Panc1 (cell line): ENCODE measurements at regions not wholly inside any gene's neighbourhood (a gene's known extent, or its start where the extent isn't known, plus 50 kb on each side); places are given as distances from the start of the nearest gene placed in this dataset.

Source experiments
- ATAC-seq: fragments of 200-7000 bp; cut with Tn5 transposase; 2 replicates; pipeline ENCODE4 v1.9.1; 2020; ENCODE audit warnings: mild to moderate bottlenecking, moderate library complexity
- BruUV-seq: library from RNA; stranded (reverse); fragments of 400-500 nt; replicated peaks from 2 replicates; lab custom pipeline; 2021; lab: Mats Ljungman, UMichigan
- CTCF ChIA-PET: fragments of 300-600 bp; sonication (Branson Sonifier 250); formaldehyde crosslinking; loops from one replicate; lab custom pipeline; 2022; ENCODE audit warnings: antibody characterized with exemption; lab: Charles Lee
- POLR2A ChIA-PET: fragments of 300-600 bp; sonication (Branson Sonifier 250); formaldehyde crosslinking; loops from one replicate; lab custom pipeline; 2022; ENCODE audit warnings: antibody characterized with exemption; lab: Charles Lee
- DNase-seq: peaks from one replicate; pipeline ENCODE4 v3.0.0-alpha.2; 2010; ENCODE audit warnings: low read depth, low spot score
- H3K27ac ChIP-seq: 2 replicates; pipeline ENCODE4 v1.5.1; 2011; ENCODE audit warnings: mild to moderate bottlenecking, low read length, inconsistent platforms
- H3K27me3 ChIP-seq: fragments of 200-500 bp; sonication (Bioruptor generic); 2 replicates; pipeline ENCODE4 v1.6.0; 2014; ENCODE audit warnings: low read length, inconsistent platforms; ENCODE audit not compliant: control insufficient read depth, insufficient read depth
- H3K36me3 ChIP-seq: fragments of 200-500 bp; sonication (Bioruptor generic); 2 replicates; pipeline ENCODE4 v1.5.1; 2014; ENCODE audit warnings: inconsistent platforms, mild to moderate bottlenecking, low read length, moderate library complexity; ENCODE audit not compliant: control insufficient read depth, insufficient read depth
- H3K4me1 ChIP-seq: 2 replicates; pipeline ENCODE4 v1.5.1; 2011; ENCODE audit warnings: inconsistent platforms, mild to moderate bottlenecking, low read length, moderate library complexity; ENCODE audit not compliant: control insufficient read depth, insufficient read depth
- H3K4me3 ChIP-seq, 2 experiments: 2 replicates each; pipeline ENCODE4 v1.5.1; 2011 to 2012; ENCODE audit warnings: low read depth in 2 of 2, low read length in 2 of 2, mild to moderate bottlenecking in 2 of 2, inconsistent platforms in 1 of 2, moderate library complexity in 1 of 2
- H3K9me3 ChIP-seq: fragments of 200-500 bp; sonication (Bioruptor generic); 2 replicates; pipeline ENCODE4 v1.5.1; 2014; ENCODE audit warnings: low read depth, mild to moderate bottlenecking, inconsistent platforms, low read length, moderate library complexity; ENCODE audit not compliant: control insufficient read depth, insufficient read depth
- POLR2AphosphoS5 ChIP-seq: IDR thresholded peaks from 2 replicates; pipeline ENCODE4 v1.6.1; 2012; ENCODE audit warnings: mild to moderate bottlenecking, low read depth, low read length, moderate library complexity
- SIN3A ChIP-seq: IDR thresholded peaks from 2 replicates; pipeline ENCODE4 v1.6.1; 2012; ENCODE audit warnings: low read depth, mild to moderate bottlenecking, low read length, moderate library complexity, borderline replicate concordance; ENCODE audit not compliant: insufficient read depth
- TCF7L2 ChIP-seq: IDR thresholded peaks from 2 replicates; pipeline ENCODE4 v1.6.1; 2011; ENCODE audit warnings: mild to moderate bottlenecking, low read depth, low read length, inconsistent platforms
- in situ Hi-C: cut with HindIII; loops from 2 replicates; pipeline ENCODE4 v1.10.0; 2016; ENCODE audit warnings: low sequenced_read_pairs, low pct_unique_long_range_greater_than_20kb
- intact Hi-C: fragments of 100-400 bp; cut with micrococcal nuclease; formaldehyde crosslinking; loops from one replicate; pipeline ENCODE4 v1.10.0; 2022; ENCODE audit not compliant: unreplicated experiment
- TF ChIP-seq, protein P1 (sequence below), 2 experiments: IDR thresholded peaks; 2 replicates each; pipeline ENCODE4 v1.6.1; 2011 to 2012; ENCODE audit warnings: low read depth in 2 of 2, control low read depth in 1 of 2, low read length in 1 of 2, mild to moderate bottlenecking in 1 of 2, moderate library complexity in 1 of 2; ENCODE audit not compliant: insufficient read depth in 1 of 2
- TF ChIP-seq, protein P2 (sequence below): fragments of 450-650 bp; IDR thresholded peaks from 2 replicates; pipeline ENCODE4 v1.5.1; 2017; ENCODE audit warnings: mild to moderate bottlenecking

DNA sequence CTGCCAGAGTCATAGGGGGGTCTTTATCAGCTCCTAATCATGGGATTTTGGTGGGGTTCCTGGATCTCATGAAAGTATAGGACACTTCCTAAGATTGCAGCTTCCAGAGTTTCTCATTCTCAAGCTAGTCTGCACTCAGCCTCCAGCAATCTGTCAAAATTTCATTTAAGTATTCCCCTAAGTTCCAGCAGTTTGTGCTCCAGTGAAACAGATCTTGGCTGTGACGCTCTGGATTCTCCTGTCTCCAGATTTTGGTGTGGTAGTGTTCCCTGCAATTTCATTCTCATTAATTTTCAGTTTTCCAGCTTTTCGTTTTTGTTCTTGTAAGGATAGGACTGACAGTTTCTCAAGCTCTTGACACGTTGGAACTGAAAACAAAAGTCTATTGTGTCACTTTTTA, 908.9 kb upstream of the MIR17HG start:
- in situ Hi-C loops (no loop called here), intact Hi-C loops (no loop called here)
- CTCF ChIA-PET, result no interaction called here
- Histone ChIP-seq H3K4me3 (no peak overlapping the region), H3K9me3 (no peaks in the 10 kb centered on the region), H3K4me1 (no peaks in the 10 kb centered on the region), H3K27ac (no peak overlapping the region), H3K27me3 (no peaks in the 10 kb centered on the region), H3K36me3 (no peaks in the 10 kb centered on the region)
- BruUV-seq, result no TSS peak
- DNase-seq (no peak), ATAC-seq (no peak)
- POLR2A ChIA-PET, result interaction anchor here (0.7 kb wide), 1 partner anchor 89 kb away, joined by 4 read pairs; no protein-coding TSS in a partner anchor
- TF ChIP-seq TCF7L2 (no peak), POLR2AphosphoS5 (no peak)
- TF ChIP-seq, protein P1, sequence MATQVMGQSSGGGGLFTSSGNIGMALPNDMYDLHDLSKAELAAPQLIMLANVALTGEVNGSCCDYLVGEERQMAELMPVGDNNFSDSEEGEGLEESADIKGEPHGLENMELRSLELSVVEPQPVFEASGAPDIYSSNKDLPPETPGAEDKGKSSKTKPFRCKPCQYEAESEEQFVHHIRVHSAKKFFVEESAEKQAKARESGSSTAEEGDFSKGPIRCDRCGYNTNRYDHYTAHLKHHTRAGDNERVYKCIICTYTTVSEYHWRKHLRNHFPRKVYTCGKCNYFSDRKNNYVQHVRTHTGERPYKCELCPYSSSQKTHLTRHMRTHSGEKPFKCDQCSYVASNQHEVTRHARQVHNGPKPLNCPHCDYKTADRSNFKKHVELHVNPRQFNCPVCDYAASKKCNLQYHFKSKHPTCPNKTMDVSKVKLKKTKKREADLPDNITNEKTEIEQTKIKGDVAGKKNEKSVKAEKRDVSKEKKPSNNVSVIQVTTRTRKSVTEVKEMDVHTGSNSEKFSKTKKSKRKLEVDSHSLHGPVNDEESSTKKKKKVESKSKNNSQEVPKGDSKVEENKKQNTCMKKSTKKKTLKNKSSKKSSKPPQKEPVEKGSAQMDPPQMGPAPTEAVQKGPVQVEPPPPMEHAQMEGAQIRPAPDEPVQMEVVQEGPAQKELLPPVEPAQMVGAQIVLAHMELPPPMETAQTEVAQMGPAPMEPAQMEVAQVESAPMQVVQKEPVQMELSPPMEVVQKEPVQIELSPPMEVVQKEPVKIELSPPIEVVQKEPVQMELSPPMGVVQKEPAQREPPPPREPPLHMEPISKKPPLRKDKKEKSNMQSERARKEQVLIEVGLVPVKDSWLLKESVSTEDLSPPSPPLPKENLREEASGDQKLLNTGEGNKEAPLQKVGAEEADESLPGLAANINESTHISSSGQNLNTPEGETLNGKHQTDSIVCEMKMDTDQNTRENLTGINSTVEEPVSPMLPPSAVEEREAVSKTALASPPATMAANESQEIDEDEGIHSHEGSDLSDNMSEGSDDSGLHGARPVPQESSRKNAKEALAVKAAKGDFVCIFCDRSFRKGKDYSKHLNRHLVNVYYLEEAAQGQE (IDR thresholded peaks at IDR 0.05; ENCODE audit: insufficient read depth in 1 of 2, low read depth in 2 of 2, low read length in 1 of 2), result no peak

DNA sequence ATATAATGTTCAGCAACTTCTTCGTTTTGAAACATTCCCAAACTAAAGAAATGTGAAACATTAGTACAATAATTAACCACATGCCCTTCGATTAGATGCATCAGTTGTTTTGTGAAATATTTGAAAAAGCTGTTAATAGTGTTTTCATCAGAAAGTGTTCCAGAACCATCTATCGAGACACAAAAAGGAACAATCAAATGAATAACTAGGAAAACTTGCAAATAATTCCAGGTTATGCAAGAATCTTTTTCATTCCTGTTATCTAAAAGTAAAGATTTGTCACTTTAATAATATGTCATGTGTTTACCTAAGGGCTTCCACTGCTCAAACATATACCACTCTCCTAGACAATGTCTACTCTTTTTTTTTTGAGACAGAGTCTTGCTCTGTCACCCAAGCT, 904.2 kb upstream of the MIR17HG start:
- H3K9me3 ChIP-seq, result no peaks in the 10 kb centered on the region
- in situ Hi-C loops, result no loop called here
- intact Hi-C loops, result no loop called here
- peaks cover 4% of the 10 kb centered on the region for H3K4me1 ChIP-seq
- no peak overlapping the region for H3K4me3 ChIP-seq
- no peak for DNase-seq
- no peaks in the 10 kb centered on the region for H3K27me3 ChIP-seq
- POLR2A ChIA-PET, result no interaction called here
- TF ChIP-seq, protein P2, sequence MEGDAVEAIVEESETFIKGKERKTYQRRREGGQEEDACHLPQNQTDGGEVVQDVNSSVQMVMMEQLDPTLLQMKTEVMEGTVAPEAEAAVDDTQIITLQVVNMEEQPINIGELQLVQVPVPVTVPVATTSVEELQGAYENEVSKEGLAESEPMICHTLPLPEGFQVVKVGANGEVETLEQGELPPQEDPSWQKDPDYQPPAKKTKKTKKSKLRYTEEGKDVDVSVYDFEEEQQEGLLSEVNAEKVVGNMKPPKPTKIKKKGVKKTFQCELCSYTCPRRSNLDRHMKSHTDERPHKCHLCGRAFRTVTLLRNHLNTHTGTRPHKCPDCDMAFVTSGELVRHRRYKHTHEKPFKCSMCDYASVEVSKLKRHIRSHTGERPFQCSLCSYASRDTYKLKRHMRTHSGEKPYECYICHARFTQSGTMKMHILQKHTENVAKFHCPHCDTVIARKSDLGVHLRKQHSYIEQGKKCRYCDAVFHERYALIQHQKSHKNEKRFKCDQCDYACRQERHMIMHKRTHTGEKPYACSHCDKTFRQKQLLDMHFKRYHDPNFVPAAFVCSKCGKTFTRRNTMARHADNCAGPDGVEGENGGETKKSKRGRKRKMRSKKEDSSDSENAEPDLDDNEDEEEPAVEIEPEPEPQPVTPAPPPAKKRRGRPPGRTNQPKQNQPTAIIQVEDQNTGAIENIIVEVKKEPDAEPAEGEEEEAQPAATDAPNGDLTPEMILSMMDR, result no peak
- TF ChIP-seq, protein P1 (IDR thresholded peaks at IDR 0.05; ENCODE audit: insufficient read depth in 1 of 2, low read depth in 2 of 2, low read length in 1 of 2), result no peak
- no peak for TF ChIP-seq POLR2AphosphoS5
- TF ChIP-seq SIN3A, result no peak
- TF ChIP-seq TCF7L2, result no peak
- CTCF ChIA-PET, result no interaction called here
- no peak overlapping the region for H3K27ac ChIP-seq
- no TSS peak for BruUV-seq
- H3K36me3 ChIP-seq, result no peaks in the 10 kb centered on the region
- ATAC-seq, result no peak
